ENCODE measurements at regions not wholly inside any gene's neighbourhood (a gene's known extent, or its start where the extent isn't known, plus 50 kb on each side); places are given as distances from the start of the nearest gene placed in this dataset.

DNA sequence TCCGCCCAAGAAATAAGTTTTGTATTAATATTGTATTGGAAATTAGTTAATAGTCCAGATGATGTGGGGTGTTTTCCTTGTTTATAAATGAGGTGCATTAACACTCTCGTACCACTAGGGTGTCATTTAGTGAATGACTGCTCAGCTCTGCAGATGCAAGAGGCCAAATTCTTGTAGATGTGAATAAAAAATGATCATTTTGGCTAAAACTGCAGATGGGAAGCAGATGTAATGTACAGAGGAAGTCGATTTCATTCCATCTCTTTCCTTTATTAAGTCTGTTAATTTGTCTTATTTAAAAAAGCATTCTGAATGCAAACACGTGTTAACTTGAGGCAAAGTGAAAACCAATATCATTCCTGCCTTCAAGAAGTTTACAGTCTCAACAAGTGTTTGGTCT lies 108.1 kb downstream of the DHX15 start:
- POLR2A ChIA-PET = interaction anchor here (0.5 kb wide), 1 partner anchor 87 kb away, joined by 3 read pairs; no protein-coding TSS in a partner anchor

DNA sequence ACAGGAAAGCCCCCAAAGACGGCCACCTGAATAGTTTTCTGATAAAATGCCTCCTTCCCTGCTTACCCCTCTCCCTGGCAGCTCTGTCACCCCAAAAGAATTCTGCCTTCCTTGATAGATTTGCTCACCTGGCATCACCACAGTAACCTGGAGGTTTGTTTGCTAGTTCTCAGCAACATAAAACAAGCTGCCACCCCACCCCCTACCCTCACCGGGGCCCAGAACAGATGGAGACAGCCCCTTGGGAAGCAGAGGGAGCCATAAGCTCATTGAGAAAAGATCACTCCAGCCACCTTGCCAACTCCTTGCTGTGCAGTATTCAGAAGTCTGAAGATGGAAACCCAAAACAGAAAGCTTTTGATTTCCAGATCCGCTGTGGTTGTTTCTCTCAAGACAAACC lies 108.6 kb downstream of the DHX15 start:
- TF ChIP-seq POLR2AphosphoS5 (IDR thresholded peaks at IDR 0.05; ENCODE audit: insufficient read depth, low read depth, low read length) = no peak
- TF ChIP-seq, protein P1, sequence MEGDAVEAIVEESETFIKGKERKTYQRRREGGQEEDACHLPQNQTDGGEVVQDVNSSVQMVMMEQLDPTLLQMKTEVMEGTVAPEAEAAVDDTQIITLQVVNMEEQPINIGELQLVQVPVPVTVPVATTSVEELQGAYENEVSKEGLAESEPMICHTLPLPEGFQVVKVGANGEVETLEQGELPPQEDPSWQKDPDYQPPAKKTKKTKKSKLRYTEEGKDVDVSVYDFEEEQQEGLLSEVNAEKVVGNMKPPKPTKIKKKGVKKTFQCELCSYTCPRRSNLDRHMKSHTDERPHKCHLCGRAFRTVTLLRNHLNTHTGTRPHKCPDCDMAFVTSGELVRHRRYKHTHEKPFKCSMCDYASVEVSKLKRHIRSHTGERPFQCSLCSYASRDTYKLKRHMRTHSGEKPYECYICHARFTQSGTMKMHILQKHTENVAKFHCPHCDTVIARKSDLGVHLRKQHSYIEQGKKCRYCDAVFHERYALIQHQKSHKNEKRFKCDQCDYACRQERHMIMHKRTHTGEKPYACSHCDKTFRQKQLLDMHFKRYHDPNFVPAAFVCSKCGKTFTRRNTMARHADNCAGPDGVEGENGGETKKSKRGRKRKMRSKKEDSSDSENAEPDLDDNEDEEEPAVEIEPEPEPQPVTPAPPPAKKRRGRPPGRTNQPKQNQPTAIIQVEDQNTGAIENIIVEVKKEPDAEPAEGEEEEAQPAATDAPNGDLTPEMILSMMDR (IDR thresholded peaks at IDR 0.05; ENCODE audit: extremely low read depth in 1 of 2, insufficient read depth in 1 of 2, low read depth in 1 of 2, low read length in 2 of 2) = no peak
- TF ChIP-seq POLR2A (IDR thresholded peaks at IDR 0.05; ENCODE audit: low read depth, low read length) = no peak
- TF ChIP-seq JUN (IDR thresholded peaks at IDR 0.05; ENCODE audit: borderline replicate concordance, insufficient read depth, insufficient read length, low read depth) = no peak
- no peak for TF ChIP-seq FOS (IDR thresholded peaks at IDR 0.05; ENCODE audit: borderline replicate concordance, insufficient read depth, low read length)
- no peak for TF ChIP-seq MYC (IDR thresholded peaks at IDR 0.05; ENCODE audit: low read depth, low read length)
- TF ChIP-seq, protein P2, sequence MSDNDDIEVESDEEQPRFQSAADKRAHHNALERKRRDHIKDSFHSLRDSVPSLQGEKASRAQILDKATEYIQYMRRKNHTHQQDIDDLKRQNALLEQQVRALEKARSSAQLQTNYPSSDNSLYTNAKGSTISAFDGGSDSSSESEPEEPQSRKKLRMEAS (IDR thresholded peaks at IDR 0.05; ENCODE audit: insufficient read depth, insufficient read length) = no peak
- TF ChIP-seq EZH2 (IDR thresholded peaks at IDR 0.05; ENCODE audit: borderline replicate concordance, low read depth, low read length, severe bottlenecking) = no peak
- no peak for TF ChIP-seq GATA2 (IDR thresholded peaks at IDR 0.05; ENCODE audit: insufficient read depth, insufficient read length, low read depth, low read length)
- intact Hi-C loops (cut with micrococcal nuclease) (no loop called here), dilution Hi-C loops (cut with MboI; ENCODE audit: extremely low pct_ligation_motif_present, low sequenced_read_pairs) (no loop called here)
- FAIRE-seq (no peak), DNase-seq (ENCODE audit: low read depth, low spot score) (no peak)
- Histone ChIP-seq H4K20me1 (replicated peaks; ENCODE audit: control insufficient read depth, extremely low read depth, insufficient read depth, low read length) (no peaks in the 10 kb centered on the region), H3K79me2 (ENCODE audit: control insufficient read depth, insufficient read depth, low read length) (no peaks in the 10 kb centered on the region), H3K9me1 (replicated peaks; ENCODE audit: control insufficient read depth, extremely low read depth, insufficient read depth, low read length) (no peaks in the 10 kb centered on the region), H3K4me3 (replicated peaks in 1 of 3; ENCODE audit: insufficient read depth in 1 of 3, low read depth in 1 of 3, low read length in 3 of 3) (no peak overlapping the region), H2AFZ (ENCODE audit: low read depth, low read length) (no peak overlapping the region), H3K9ac (replicated peaks; ENCODE audit: extremely low read depth, insufficient read depth, low read length) (no peak overlapping the region), H3K36me3 (ENCODE audit: control insufficient read depth in 2 of 2, extremely low read depth in 1 of 2, insufficient read depth in 2 of 2, low read length in 2 of 2) (no peaks in the 10 kb centered on the region), H3K9me3 (replicated peaks; ENCODE audit: control insufficient read depth, insufficient read depth, low read length) (no peaks in the 10 kb centered on the region), H3K27ac (ENCODE audit: insufficient read depth, low read depth, low read length) (no peak overlapping the region), H3K4me2 (ENCODE audit: insufficient read depth, low read length) (no peak overlapping the region), H3K4me1 (ENCODE audit: control insufficient read depth, extremely low read depth, insufficient read depth, low read length) (peaks cover 12% of the 10 kb centered on the region), H3K27me3 (ENCODE audit: control insufficient read depth in 2 of 2, insufficient read depth in 2 of 2, low read length in 2 of 2) (peaks cover 10 to 23% of the 10 kb centered on the region in 2 experiments)
- BruUV-seq (replicated peaks) = no TSS peak
- ChIA-PET POLR2A (no interaction called here), CTCF (interaction anchor here (0.8 to 2.1 kb wide), 14 partner anchors 8 to 891 kb away, joined by 3 to 9 read pairs (median 4); partner anchors contain the start of gene ZCCHC4)

More for the DNA sequence above, 108.1 kb downstream of the DHX15 start:
- no peaks in the 10 kb centered on the region for H3K36me3 ChIP-seq (ENCODE audit: control insufficient read depth in 2 of 2, extremely low read depth in 1 of 2, insufficient read depth in 2 of 2, low read length in 2 of 2)
- no peak overlapping the region for H3K4me3 ChIP-seq (replicated peaks in 1 of 3; ENCODE audit: insufficient read depth in 1 of 3, low read depth in 1 of 3, low read length in 3 of 3)
- FAIRE-seq (no peak), DNase-seq (ENCODE audit: low read depth, low spot score) (peak; percentile 32)
- intact Hi-C loops (cut with micrococcal nuclease) = no loop called here
- peaks cover 10 to 19% of the 10 kb centered on the region in 2 experiments for H3K27me3 ChIP-seq (ENCODE audit: control insufficient read depth in 2 of 2, insufficient read depth in 2 of 2, low read length in 2 of 2)
- H4K20me1 ChIP-seq (replicated peaks; ENCODE audit: control insufficient read depth, extremely low read depth, insufficient read depth, low read length) = no peaks in the 10 kb centered on the region
- H3K9me3 ChIP-seq (replicated peaks; ENCODE audit: control insufficient read depth, insufficient read depth, low read length) = no peaks in the 10 kb centered on the region
- H3K9me1 ChIP-seq (replicated peaks; ENCODE audit: control insufficient read depth, extremely low read depth, insufficient read depth, low read length) = no peaks in the 10 kb centered on the region
- CTCF ChIA-PET = interaction anchor here (0.8 to 2.1 kb wide), 14 partner anchors 8 to 890 kb away, joined by 3 to 9 read pairs (median 4); partner anchors contain the start of gene ZCCHC4
- no peaks in the 10 kb centered on the region for H3K79me2 ChIP-seq (ENCODE audit: control insufficient read depth, insufficient read depth, low read length)
- no TSS peak for BruUV-seq (replicated peaks)
- no peak overlapping the region for H3K27ac ChIP-seq (ENCODE audit: insufficient read depth, low read depth, low read length)
- H3K9ac ChIP-seq (replicated peaks; ENCODE audit: extremely low read depth, insufficient read depth, low read length) = no peak overlapping the region
- no peak overlapping the region for H2AFZ ChIP-seq (ENCODE audit: low read depth, low read length)
- peaks cover 9% of the 10 kb centered on the region for H3K4me1 ChIP-seq (ENCODE audit: control insufficient read depth, extremely low read depth, insufficient read depth, low read length)
- dilution Hi-C loops (cut with MboI; ENCODE audit: extremely low pct_ligation_motif_present, low sequenced_read_pairs) = no loop called here
- no peak overlapping the region for H3K4me2 ChIP-seq (ENCODE audit: insufficient read depth, low read length)
- no peak for TF ChIP-seq POLR2AphosphoS5 (IDR thresholded peaks at IDR 0.05; ENCODE audit: insufficient read depth, low read depth, low read length)
- TF ChIP-seq, protein P1 (IDR thresholded peaks at IDR 0.05; ENCODE audit: extremely low read depth in 1 of 2, insufficient read depth in 1 of 2, low read depth in 1 of 2, low read length in 2 of 2) = peak; percentile 28 to 48

All from endothelial cell of umbilical vein (primary cell).